AG04450 (cell line): ENCODE measurements at regions not wholly inside any gene's neighbourhood (a gene's known extent, or its start where the extent isn't known, plus 50 kb on each side); places are given as distances from the start of the nearest gene placed in this dataset.

Experiments used
- CTCF ChIA-PET: fragments of 300-600, 350-600 bp; formaldehyde crosslinking; extraction: SDS; loops from one replicate; lab custom pipeline; 2022; ENCODE audit warnings: antibody characterized with exemption, inconsistent platforms; lab: Charles Lee
- POLR2A ChIA-PET: fragments of 350-600 bp; formaldehyde crosslinking; extraction: SDS; loops from one replicate; lab custom pipeline; 2021; ENCODE audit warnings: antibody characterized with exemption, inconsistent platforms; lab: Yijun Ruan, JAX
- DNase-seq: peaks from one replicate; pipeline ENCODE4 v3.0.0-alpha.2; 2011; ENCODE audit warnings: low read depth, low spot score
- H3K27ac ChIP-seq: one replicate; pipeline ENCODE4 v1.5.1; 2012; ENCODE audit warnings: low read depth, low read length, control low read depth
- H3K27me3 ChIP-seq: one replicate; pipeline ENCODE4 v1.6.0; 2012; ENCODE audit warnings: low read length; ENCODE audit not compliant: control insufficient read depth, insufficient read depth
- H3K4me3 ChIP-seq: 2 replicates; pipeline ENCODE4 v1.5.1; 2011; ENCODE audit warnings: mild to moderate bottlenecking, low read depth, low read length, control low read depth
- H3K9me3 ChIP-seq: 2 replicates; pipeline ENCODE4 v1.5.1; 2012; ENCODE audit warnings: low read length; ENCODE audit not compliant: control insufficient read depth, insufficient read depth
- CTCF ChIP-seq: IDR thresholded peaks from 2 replicates; pipeline ENCODE4 v1.5.1; 2011; ENCODE audit warnings: low read depth, low read length, control low read depth, inconsistent platforms

DNA sequence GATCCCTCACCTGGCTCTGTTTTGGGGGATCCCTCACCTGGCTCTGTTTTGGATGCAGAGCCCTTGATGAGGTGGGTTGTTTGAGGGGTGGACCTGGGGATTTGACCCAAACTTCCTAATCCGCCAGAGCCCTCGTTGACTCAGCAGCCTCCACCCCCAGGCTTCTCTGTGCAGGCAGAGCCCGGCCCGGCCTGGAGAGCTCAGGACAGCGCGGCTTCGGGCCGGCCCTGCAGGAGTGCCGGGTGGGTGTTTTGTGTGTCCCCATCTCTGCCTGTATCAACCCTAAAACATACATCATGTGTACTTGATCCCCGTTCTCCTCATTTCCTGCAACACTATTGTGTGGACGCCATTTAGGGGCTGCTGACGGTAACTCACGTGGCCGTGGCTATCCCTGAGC, 124.2 kb downstream of the SIK1 start:
- POLR2A ChIA-PET: no interaction called here
- CTCF ChIA-PET: no interaction called here
- Histone ChIP-seq H3K4me3 (no peak overlapping the region), H3K9me3 (no peaks in the 10 kb centered on the region; the same call in 1 of the 2 replicates), H3K27me3 (peaks cover 21% of the 10 kb centered on the region), H3K27ac (no peak overlapping the region)
- no peak for TF ChIP-seq CTCF
- DNase-seq: no peak

DNA sequence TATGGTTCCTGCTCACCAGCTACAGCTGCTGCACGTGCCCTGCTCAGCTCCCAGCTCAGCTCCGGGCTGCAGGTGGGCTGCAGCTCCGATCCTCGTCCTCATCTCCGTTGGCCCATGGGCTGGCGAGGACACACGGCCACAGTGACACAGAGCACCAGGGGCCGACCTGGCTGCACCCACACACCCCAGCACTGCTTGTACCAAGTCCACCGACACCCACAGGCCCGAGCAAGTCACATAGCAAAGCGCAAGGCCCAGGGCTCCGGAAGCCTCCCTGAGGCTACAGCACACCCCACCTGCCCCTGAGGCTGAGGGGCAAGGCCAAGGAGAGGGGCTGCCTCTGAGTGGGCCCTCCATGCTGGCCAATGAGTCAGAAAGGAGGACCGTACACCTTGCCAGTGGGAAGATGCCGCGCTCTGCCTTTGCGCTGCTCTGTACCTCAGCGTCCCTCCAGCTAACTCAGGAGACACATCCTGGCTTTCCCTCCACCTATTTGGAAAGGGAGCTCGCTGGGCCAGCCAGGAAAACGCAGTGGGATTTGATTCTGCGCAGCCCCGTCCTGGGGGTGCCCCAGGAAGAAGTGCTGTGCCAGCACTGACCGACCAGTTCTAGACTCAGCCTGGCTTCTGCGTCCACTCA, 124.8 kb downstream of the SIK1 start:
- Histone ChIP-seq H3K4me3 (no peak overlapping the region), H3K27me3 (peaks cover 21% of the 10 kb centered on the region), H3K27ac (no peak overlapping the region), H3K9me3 (no peaks in the 10 kb centered on the region; the same call in 1 of the 2 replicates)
- TF ChIP-seq CTCF: no peak
- ChIA-PET POLR2A (no interaction called here), CTCF (no interaction called here)
- no peak for DNase-seq

GRCh38 chr21:43301409-43302061, 125.4 kb downstream of the SIK1 start:
- H3K9me3 ChIP-seq: no peaks in the 10 kb centered on the region; the same call in 1 of the 2 replicates
- no peak for TF ChIP-seq CTCF
- CTCF ChIA-PET: no interaction called here
- no peak overlapping the region for H3K4me3 ChIP-seq
- H3K27ac ChIP-seq: no peak overlapping the region
- H3K27me3 ChIP-seq: peaks cover 21% of the 10 kb centered on the region
- no peak for DNase-seq
- POLR2A ChIA-PET: no interaction called here

- no peak overlapping the region for H3K4me3 ChIP-seq
- POLR2A ChIA-PET: no interaction called here
- H3K27ac ChIP-seq: no peak overlapping the region
- peaks cover 3% of the 10 kb centered on the region for H3K9me3 ChIP-seq
- peaks cover 24% of the 10 kb centered on the region for H3K27me3 ChIP-seq
- no peak for TF ChIP-seq CTCF
- CTCF ChIA-PET: no interaction called here
- DNase-seq: no peak
Measured at GRCh38 chr21:43300496-43301408, 126.2 kb downstream of the SIK1 start.
